Esophagus squamous epithelium (tissue), 5 donors: ENCODE measurements at regions not wholly inside any gene's neighbourhood (a gene's known extent, or its start where the extent isn't known, plus 50 kb on each side); places are given as distances from the start of the nearest gene placed in this dataset.

Experiments used
- DNase-seq: peaks from one replicate; lab custom pipeline; 2025; lab: John Stamatoyannopoulos, UW
- H3K27ac ChIP-seq, 4 donors: fragments of 200-600 bp; sonication (generic); one replicate each; pipeline ENCODE4 v1.5.1; 2016 to 2019; ENCODE audit warnings: mild to moderate bottlenecking in 1 of 4
- H3K27me3 ChIP-seq, 4 donors: fragments of 200-600 bp; sonication (generic); 1 replicate in 3 of 4; 2 replicates in 1 of 4; pipeline versions ENCODE4 v1.5.1 to v1.6.0; 2017 to 2021; ENCODE audit warnings: antibody characterized with exemption in 1 of 4
- H3K36me3 ChIP-seq, 3 donors: fragments of 200-600 bp; sonication (generic); one replicate each; pipeline ENCODE4 v1.5.1; 2016 to 2019
- H3K4me1 ChIP-seq, 3 donors: fragments of 200-600 bp; sonication (generic); one replicate each; pipeline ENCODE4 v1.5.1; 2017 to 2019
- H3K4me3 ChIP-seq, 4 donors: fragments of 200-600 bp; sonication (generic); 1 replicate in 3 of 4; 2 replicates in 1 of 4; pipeline ENCODE4 v1.5.1; 2016 to 2019; ENCODE audit warnings: mild to moderate bottlenecking in 2 of 4, moderate library complexity in 1 of 4
- H3K9me3 ChIP-seq, 3 donors: fragments of 200-600 bp; sonication (generic); one replicate each; pipeline ENCODE4 v1.5.1; 2016 to 2019
- CTCF ChIP-seq, 6 experiments: fragments of 450-650 bp in 4 of 6; fragments of 200-600 bp in 2 of 6; sonication (generic) in 2 of 6; IDR thresholded peaks; one replicate each; pipeline ENCODE4 v1.5.1; 2016 to 2019; ENCODE audit warnings: antibody characterized with exemption in 6 of 6, mild to moderate bottlenecking in 4 of 6, moderate library complexity in 4 of 6
- POLR2A ChIP-seq, 4 donors: fragments of 450-650 bp; IDR thresholded peaks; one replicate each; pipeline ENCODE4 v1.6.1; 2017; ENCODE audit warnings: antibody characterized with exemption in 4 of 4, mild to moderate bottlenecking in 4 of 4, moderate library complexity in 3 of 4
- WGBS, 2 donors: methylation state at CpG; one replicate each; pipeline ENCODE4 v1.1.5; 2018; 5-methylcytosine and 5-hydroxymethylcytosine counted together
- intact Hi-C: fragments of 100-400 bp; cut with DNase I; formaldehyde crosslinking; loops from one replicate; pipeline ENCODE4 v1.15.0; 2022
- donor health status: DM: yes; HTN: yes; CAD: no.

GRCh38 chr1:163928069-163928468 is 606.3 kb downstream of the NUF2 start:
- TF ChIP-seq CTCF (IDR thresholded peaks at IDR 0.05) (no peak), POLR2A (IDR thresholded peaks at IDR 0.05) (no peak)
- Histone ChIP-seq H3K36me3 (no peaks in the 10 kb centered on the region), H3K4me3 (no peak overlapping the region), H3K27ac (no peak overlapping the region), H3K27me3 (no peaks in the 10 kb centered on the region), H3K4me1 (peaks cover 0 to 7% (median 0%) of the 10 kb centered on the region in 3 donors), H3K9me3 (no peaks in the 10 kb centered on the region)
- intact Hi-C loops, result no loop called here
- DNase-seq, result no peak

- no peaks in the 10 kb centered on the region for H3K36me3 ChIP-seq
- H3K4me1 ChIP-seq, result peaks cover 0 to 5% (median 0%) of the 10 kb centered on the region in 3 donors
- no peak overlapping the region for H3K4me3 ChIP-seq
- H3K27me3 ChIP-seq, result no peaks in the 10 kb centered on the region
- DNase-seq, result no peak
- no peak for TF ChIP-seq POLR2A (IDR thresholded peaks at IDR 0.05)
- no peak for TF ChIP-seq CTCF (IDR thresholded peaks at IDR 0.05)
- H3K9me3 ChIP-seq, result no peaks in the 10 kb centered on the region
- intact Hi-C loops, result no loop called here
- H3K27ac ChIP-seq, result no peak overlapping the region
Measured at GRCh38 chr1:163928651-163929050, 606.9 kb downstream of the NUF2 start.

- WGBS, 2 donors, result 84% methylated on average over 3 of the region's 3 CpGs
- peaks cover 0 to 5% (median 0%) of the 10 kb centered on the region in 3 donors for H3K4me1 ChIP-seq
- H3K4me3 ChIP-seq, result no peak overlapping the region
- H3K36me3 ChIP-seq, result no peaks in the 10 kb centered on the region
- H3K27me3 ChIP-seq, result no peaks in the 10 kb centered on the region
- no peak overlapping the region for H3K27ac ChIP-seq
- H3K9me3 ChIP-seq, result no peaks in the 10 kb centered on the region
- TF ChIP-seq POLR2A (IDR thresholded peaks at IDR 0.05), result no peak
- TF ChIP-seq CTCF (IDR thresholded peaks at IDR 0.05), result no peak
- intact Hi-C loops, result no loop called here
- no peak for DNase-seq
Measured at GRCh38 chr1:163932901-163933300, 611.1 kb downstream of the NUF2 start.

- no peak for DNase-seq
- no peak overlapping the region for H3K27ac ChIP-seq
- WGBS, 2 donors, result 60 to 71% methylated on average over 3 of the region's 3 CpGs
- peaks cover 0 to 4% (median 0%) of the 10 kb centered on the region in 3 donors for H3K4me1 ChIP-seq
- intact Hi-C loops, result no loop called here
- H3K9me3 ChIP-seq, result no peaks in the 10 kb centered on the region
- no peaks in the 10 kb centered on the region for H3K27me3 ChIP-seq
- TF ChIP-seq CTCF (IDR thresholded peaks at IDR 0.05) (no peak), POLR2A (IDR thresholded peaks at IDR 0.05) (no peak)
- H3K4me3 ChIP-seq, result no peak overlapping the region
- H3K36me3 ChIP-seq, result no peaks in the 10 kb centered on the region
Measured at GRCh38 chr1:163933437-163933836, 611.7 kb downstream of the NUF2 start.

- Histone ChIP-seq H3K27ac (no peak overlapping the region), H3K27me3 (no peaks in the 10 kb centered on the region), H3K4me3 (no peak overlapping the region), H3K9me3 (no peaks in the 10 kb centered on the region), H3K36me3 (no peaks in the 10 kb centered on the region), H3K4me1 (peaks cover 0 to under 1% (median 0%) of the 10 kb centered on the region in 3 donors)
- intact Hi-C loops, result no loop called here
- TF ChIP-seq POLR2A (IDR thresholded peaks at IDR 0.05) (no peak), CTCF (IDR thresholded peaks at IDR 0.05) (no peak)
- WGBS, 2 donors, result 75 to 78% methylated on average over 3 of the region's 3 CpGs
- no peak for DNase-seq
Measured at GRCh38 chr1:163935738-163936374, 614.1 kb downstream of the NUF2 start.
